DND-41 (cell line): ENCODE measurements at regions not wholly inside any gene's neighbourhood (a gene's known extent, or its start where the extent isn't known, plus 50 kb on each side); places are given as distances from the start of the nearest gene placed in this dataset.
A peak's percentile ranks its signal among the peaks of the same experiment; 100 is the strongest.

Source experiments
- ATAC-seq: fragments of 200-7000 bp; cut with Tn5 transposase; 3 replicates; pipeline ENCODE4 v1.9.1; 2021; ENCODE audit warnings: low read depth; ENCODE audit not compliant: insufficient read depth
- DNase-seq: peaks from one replicate; pipeline ENCODE4 v3.0.0-alpha.2; 2020
- H2AFZ ChIP-seq: 2 replicates; pipeline ENCODE4 v1.6.0; 2012; ENCODE audit warnings: low read depth, low read length
- H3K27ac ChIP-seq: 2 replicates; pipeline ENCODE4 v1.5.1; 2012; ENCODE audit warnings: low read length, inconsistent platforms
- H3K27me3 ChIP-seq: fragments of 200-600 bp; sonication (generic); 2 replicates; pipeline ENCODE4 v1.6.0; 2012; ENCODE audit warnings: low read length, mild to moderate bottlenecking, inconsistent platforms; ENCODE audit not compliant: insufficient read depth, poor library complexity
- H3K36me3 ChIP-seq: 2 replicates; pipeline ENCODE4 v1.5.1; 2012; ENCODE audit warnings: low read length, inconsistent platforms; ENCODE audit not compliant: insufficient read depth
- H3K4me1 ChIP-seq: 2 replicates; pipeline ENCODE4 v1.5.1; 2012; ENCODE audit warnings: mild to moderate bottlenecking, low read length; ENCODE audit not compliant: insufficient read depth
- H3K4me2 ChIP-seq: 2 replicates; pipeline ENCODE4 v1.6.0; 2012; ENCODE audit warnings: mild to moderate bottlenecking, moderate library complexity, low read length, inconsistent platforms; ENCODE audit not compliant: insufficient read depth
- H3K4me3 ChIP-seq, 2 experiments: fragments of 200-600 bp in 1 of 2; shearing (Covaris generic) in 1 of 2; 2 replicates each; pipeline ENCODE4 v1.5.1; 2012 to 2016; ENCODE audit warnings: inconsistent platforms in 2 of 2, low read length in 2 of 2, mild to moderate bottlenecking in 2 of 2, low read depth in 1 of 2, moderate library complexity in 1 of 2
- H3K79me2 ChIP-seq: 2 replicates; pipeline ENCODE4 v1.6.0; 2012; ENCODE audit warnings: low read length, inconsistent platforms; ENCODE audit not compliant: insufficient read depth
- H3K9ac ChIP-seq: 2 replicates; pipeline ENCODE4 v1.6.0; 2012; ENCODE audit warnings: low read depth, mild to moderate bottlenecking, inconsistent platforms, low read length, moderate library complexity
- H3K9me3 ChIP-seq: 2 replicates; pipeline ENCODE4 v1.5.1; 2012; ENCODE audit warnings: low read length, moderate library complexity, mild to moderate bottlenecking, inconsistent platforms; ENCODE audit not compliant: insufficient read depth, severe bottlenecking
- H4K20me1 ChIP-seq: 2 replicates; pipeline ENCODE4 v1.6.0; 2012; ENCODE audit warnings: low read length; ENCODE audit not compliant: insufficient read depth
- EZH2 ChIP-seq: IDR thresholded peaks from 3 replicates; pipeline ENCODE4 v1.6.1; 2012; ENCODE audit warnings: borderline replicate concordance, low read depth, mild to moderate bottlenecking, moderate library complexity, low read length, inconsistent platforms; ENCODE audit not compliant: severe bottlenecking
- TF ChIP-seq, protein P1 (sequence below): IDR thresholded peaks from 2 replicates; pipeline ENCODE4 v1.5.1; 2012; ENCODE audit warnings: borderline replicate concordance, low read length, moderate library complexity, mild to moderate bottlenecking; ENCODE audit not compliant: poor library complexity, severe bottlenecking; ENCODE audit errors: extremely low read depth

DNA sequence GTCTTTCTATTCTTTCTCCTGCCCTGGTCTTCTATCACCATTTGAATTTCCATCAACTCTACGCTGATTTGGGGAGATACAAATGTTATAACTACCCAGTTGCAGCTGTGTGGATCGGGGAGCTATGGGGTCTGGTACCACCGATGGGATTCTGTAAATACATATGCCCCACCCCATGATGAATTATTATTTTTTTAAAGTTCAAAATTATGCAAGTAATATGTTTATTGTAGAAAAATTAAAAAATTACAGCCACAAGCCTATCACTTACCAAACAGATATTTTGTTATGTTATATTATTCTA lies 52.4 kb upstream of the CLMP start:
- no peak overlapping the region for H3K4me2 ChIP-seq
- 0 out of 3 replicates have a peak, but pooled peaks have one; percentile 14 for ATAC-seq
- DNase-seq = no peak

DNA sequence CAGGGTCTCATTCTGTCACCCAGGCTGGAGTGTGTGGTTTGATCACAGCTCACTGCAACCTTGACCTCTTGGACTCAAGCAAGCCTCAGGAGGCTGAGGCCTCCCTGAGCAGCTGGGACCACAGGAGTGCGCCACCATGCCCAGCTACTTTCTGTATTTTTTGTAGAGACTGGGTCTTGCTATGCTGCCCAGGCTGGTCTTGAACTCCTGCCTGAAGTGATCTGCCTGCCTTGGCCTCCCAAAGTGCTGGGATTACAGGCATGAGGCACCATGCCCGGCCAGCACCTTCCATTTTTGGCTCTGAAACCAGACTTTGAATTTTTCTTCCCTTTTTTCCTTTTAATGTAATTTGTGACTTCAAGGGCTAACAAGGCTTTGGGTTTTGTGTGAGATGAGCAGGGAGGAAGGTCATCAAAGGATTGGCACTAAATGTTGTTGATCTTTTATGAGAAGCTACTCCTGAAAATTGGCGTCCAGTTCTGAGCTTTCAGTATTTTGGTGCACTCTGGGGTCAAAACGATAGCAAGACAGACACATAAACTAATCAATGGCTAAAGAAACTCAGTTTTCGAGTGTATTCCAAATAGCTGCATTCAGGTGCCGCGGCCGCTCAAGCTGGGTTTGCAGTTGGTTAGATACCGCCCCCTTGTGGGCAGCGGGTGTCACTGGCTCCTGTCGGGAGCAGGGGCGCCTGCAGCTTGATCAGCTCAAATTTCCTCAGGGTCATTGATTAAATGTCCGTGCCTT lies 51.9 kb upstream of the CLMP start:
- H3K4me1 ChIP-seq = peaks cover 6% of the 10 kb centered on the region; the same call in 1 of the 2 replicates
- H3K9me3 ChIP-seq = no peaks in the 10 kb centered on the region
- peak; percentile 96 for ATAC-seq
- H3K27ac ChIP-seq = no peak overlapping the region
- H3K36me3 ChIP-seq = no peaks in the 10 kb centered on the region
- peak; percentile 73 for DNase-seq
- no peak for TF ChIP-seq EZH2
- TF ChIP-seq, protein P1, sequence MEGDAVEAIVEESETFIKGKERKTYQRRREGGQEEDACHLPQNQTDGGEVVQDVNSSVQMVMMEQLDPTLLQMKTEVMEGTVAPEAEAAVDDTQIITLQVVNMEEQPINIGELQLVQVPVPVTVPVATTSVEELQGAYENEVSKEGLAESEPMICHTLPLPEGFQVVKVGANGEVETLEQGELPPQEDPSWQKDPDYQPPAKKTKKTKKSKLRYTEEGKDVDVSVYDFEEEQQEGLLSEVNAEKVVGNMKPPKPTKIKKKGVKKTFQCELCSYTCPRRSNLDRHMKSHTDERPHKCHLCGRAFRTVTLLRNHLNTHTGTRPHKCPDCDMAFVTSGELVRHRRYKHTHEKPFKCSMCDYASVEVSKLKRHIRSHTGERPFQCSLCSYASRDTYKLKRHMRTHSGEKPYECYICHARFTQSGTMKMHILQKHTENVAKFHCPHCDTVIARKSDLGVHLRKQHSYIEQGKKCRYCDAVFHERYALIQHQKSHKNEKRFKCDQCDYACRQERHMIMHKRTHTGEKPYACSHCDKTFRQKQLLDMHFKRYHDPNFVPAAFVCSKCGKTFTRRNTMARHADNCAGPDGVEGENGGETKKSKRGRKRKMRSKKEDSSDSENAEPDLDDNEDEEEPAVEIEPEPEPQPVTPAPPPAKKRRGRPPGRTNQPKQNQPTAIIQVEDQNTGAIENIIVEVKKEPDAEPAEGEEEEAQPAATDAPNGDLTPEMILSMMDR = peak; percentile 97
- peaks cover 30% of the 10 kb centered on the region for H3K27me3 ChIP-seq
- H3K4me2 ChIP-seq = peak overlapping the region; percentile 19; the same call in 1 of the 2 replicates
- H2AFZ ChIP-seq = 0 out of 2 replicates have a peak overlapping the region, but pooled peaks have one; percentile 42
- no peak overlapping the region for H3K9ac ChIP-seq
- no peak overlapping the region for H3K4me3 ChIP-seq
- no peaks in the 10 kb centered on the region for H3K79me2 ChIP-seq
- no peaks in the 10 kb centered on the region for H4K20me1 ChIP-seq

More for the DNA sequence above, 52.4 kb upstream of the CLMP start:
- H3K27me3 ChIP-seq = peaks cover 31% of the 10 kb centered on the region
- no peak overlapping the region for H3K4me3 ChIP-seq
- H3K4me1 ChIP-seq = peaks cover 6% of the 10 kb centered on the region; the same call in 1 of the 2 replicates
- TF ChIP-seq EZH2 = no peak
- TF ChIP-seq, protein P1 = no peak
- H4K20me1 ChIP-seq = no peaks in the 10 kb centered on the region
- no peak overlapping the region for H2AFZ ChIP-seq
- no peaks in the 10 kb centered on the region for H3K79me2 ChIP-seq
- no peak overlapping the region for H3K27ac ChIP-seq
- no peaks in the 10 kb centered on the region for H3K9me3 ChIP-seq
- H3K36me3 ChIP-seq = no peaks in the 10 kb centered on the region
- H3K9ac ChIP-seq = no peak overlapping the region

- H3K27ac ChIP-seq = no peak overlapping the region
- no peak overlapping the region for H2AFZ ChIP-seq
- no peak overlapping the region for H3K9ac ChIP-seq
- no peaks in the 10 kb centered on the region for H3K79me2 ChIP-seq
- H3K36me3 ChIP-seq = no peaks in the 10 kb centered on the region
- ATAC-seq (no peak), DNase-seq (no peak)
- peaks cover 35% of the 10 kb centered on the region for H3K27me3 ChIP-seq
- H3K4me3 ChIP-seq = no peak overlapping the region
- TF ChIP-seq EZH2 = no peak
- peaks cover 6% of the 10 kb centered on the region; the same call in 1 of the 2 replicates for H3K4me1 ChIP-seq
- no peaks in the 10 kb centered on the region for H4K20me1 ChIP-seq
- H3K9me3 ChIP-seq = no peaks in the 10 kb centered on the region
- H3K4me2 ChIP-seq = no peak overlapping the region
These were observed 50.5 kb upstream of the CLMP start for GRCh38 chr11:123245567-123245966.
